HepG2 (cell line): ENCODE measurements at regions not wholly inside any gene's neighbourhood (a gene's known extent, or its start where the extent isn't known, plus 50 kb on each side); places are given as distances from the start of the nearest gene placed in this dataset.

Experiments
- ATAC-seq: fragments of 200-7000 bp; cut with Tn5 transposase; 3 replicates; pipeline ENCODE4 v1.9.1; 2020; ENCODE audit warnings: mild to moderate bottlenecking, moderate library complexity
- BruUV-seq: library from RNA; stranded (reverse); fragments of 400-500 nt; replicated peaks from 2 replicates; lab custom pipeline; 2021; lab: Mats Ljungman, UMichigan
- CTCF ChIA-PET: fragments of 300-600 bp; formaldehyde crosslinking; extraction: SDS; loops from one replicate; lab custom pipeline; 2021; ENCODE audit warnings: low total read pairs, inconsistent platforms, low intra/inter-chr PET ratio; lab: Yijun Ruan, JAX
- POLR2A ChIA-PET: fragments of 350-600 bp; sonication (Branson Sonifier 250); formaldehyde crosslinking; loops from one replicate; lab custom pipeline; 2020; ENCODE audit warnings: antibody characterized with exemption, inconsistent platforms; lab: Yijun Ruan, JAX
- DNase-seq: peaks from one replicate; pipeline ENCODE4 v3.0.0-alpha.2; 2015; ENCODE audit warnings: low spot score
- FAIRE-seq: peaks from 3 replicates; lab custom pipeline; 2011; peaks lifted over from hg19 to GRCh38; lab: Jason Lieb, UNC
- H2AFZ ChIP-seq: one replicate; pipeline ENCODE4 v1.6.1; 2011; ENCODE audit warnings: low read length, inconsistent platforms
- H3K27ac ChIP-seq: fragments of 300-600 bp; 3 replicates; pipeline ENCODE4 v1.8.0; 2011; ENCODE audit warnings: mixed run types, mild to moderate bottlenecking, mixed read lengths, low read length, inconsistent platforms; ENCODE audit not compliant: insufficient read depth; ENCODE audit errors: extremely low read length
- H3K27me3 ChIP-seq, 2 experiments: fragments of 200-600 bp in 1 of 2; 2 replicates in 1 of 2; 3 replicates in 1 of 2; pipeline versions ENCODE4 v1.6.0 to v1.8.0; 2011; ENCODE audit warnings: low read length in 2 of 2, mild to moderate bottlenecking in 2 of 2, moderate library complexity in 2 of 2, inconsistent platforms in 1 of 2; ENCODE audit not compliant: insufficient read depth in 2 of 2, control insufficient read depth in 1 of 2
- H3K36me3 ChIP-seq, 2 experiments: fragments of 200-600 bp in 1 of 2; replicated peaks in 1 of 2; 2 replicates in 1 of 2; 3 replicates in 1 of 2; pipeline versions ENCODE4 v1.5.1 to v1.8.0; 2011; ENCODE audit warnings: low read length in 2 of 2, inconsistent platforms in 1 of 2; ENCODE audit not compliant: insufficient read depth in 2 of 2, control insufficient read depth in 1 of 2
- H3K4me1 ChIP-seq: 2 replicates; pipeline ENCODE4 v1.5.1; 2012; ENCODE audit warnings: low read length, inconsistent platforms; ENCODE audit not compliant: insufficient read depth
- H3K4me2 ChIP-seq: 2 replicates; pipeline ENCODE4 v1.6.0; 2011; ENCODE audit warnings: low read depth, low read length, inconsistent platforms
- H3K4me3 ChIP-seq, 3 experiments: fragments of 200-600 bp in 1 of 3; sonication (generic), shearing (Covaris generic) in 1 of 3; replicated peaks in 1 of 3; 2 replicates each; pipeline ENCODE4 v1.5.1; 2011 to 2016; ENCODE audit warnings: low read length in 3 of 3, inconsistent platforms in 2 of 3, low read depth in 2 of 3, mild to moderate bottlenecking in 2 of 3, control low read depth in 1 of 3, mixed read lengths in 1 of 3; ENCODE audit not compliant: insufficient read depth in 1 of 3
- H3K79me2 ChIP-seq: one replicate; pipeline ENCODE4 v1.6.1; 2011; ENCODE audit warnings: low read length, inconsistent platforms; ENCODE audit not compliant: insufficient read depth
- H3K9ac ChIP-seq: 2 replicates; pipeline ENCODE4 v1.6.0; 2011; ENCODE audit warnings: mild to moderate bottlenecking, low read depth, low read length, inconsistent platforms; ENCODE audit not compliant: insufficient read depth
- H3K9me3 ChIP-seq: 2 replicates; pipeline ENCODE4 v1.5.1; 2012; ENCODE audit warnings: mild to moderate bottlenecking, low read length
- H4K20me1 ChIP-seq: 2 replicates; pipeline ENCODE4 v1.6.0; 2011; ENCODE audit warnings: inconsistent platforms, mild to moderate bottlenecking, low read length, moderate library complexity; ENCODE audit not compliant: insufficient read depth
- ISX ChIP-seq: sonication (generic); formaldehyde crosslinking; conservative IDR thresholded peaks from 2 replicates; pipeline ENCODE4 v1.5.0; 2020; ENCODE audit warnings: missing genetic modification reagents
- LCORL ChIP-seq, 2 experiments: fragments of 450-650 bp in 1 of 2; sonication (generic) in 1 of 2; formaldehyde crosslinking in 1 of 2; IDR thresholded peaks; 2 replicates each; pipeline versions ENCODE4 v1.5.0 to v1.6.1; 2017 to 2020; ENCODE audit warnings: antibody characterized with exemption in 1 of 2, missing genetic modification reagents in 1 of 2
- MNT ChIP-seq: fragments of 450-650 bp; IDR thresholded peaks from 2 replicates; pipeline ENCODE4 v1.6.1; 2016
- PRDM15 ChIP-seq: sonication (generic); formaldehyde crosslinking; IDR thresholded peaks from 2 replicates; pipeline ENCODE4 v1.4.0; 2020; ENCODE audit warnings: missing genetic modification reagents
- ZNF501 ChIP-seq: sonication (generic); formaldehyde crosslinking; IDR thresholded peaks from 2 replicates; pipeline ENCODE4 v1.5.1; 2020; ENCODE audit warnings: mild to moderate bottlenecking, moderate library complexity, missing genetic modification reagents
- ZNF691 ChIP-seq: sonication (generic); formaldehyde crosslinking; IDR thresholded peaks from 2 replicates; pipeline ENCODE4 v1.4.0; 2020; ENCODE audit warnings: missing genetic modification reagents, low read depth, mild to moderate bottlenecking, borderline replicate concordance
- ZNF883 ChIP-seq: sonication (generic); formaldehyde crosslinking; IDR thresholded peaks from 2 replicates; pipeline ENCODE4 v1.5.1; 2020; ENCODE audit warnings: mild to moderate bottlenecking, missing genetic modification reagents; ENCODE audit errors: not compliant biosample characterization
- WGBS: methylation state at CpG from one replicate; pipeline ENCODE4 v1.1.6; 2017; ENCODE audit warnings: low lambda C conversion rate; 5-methylcytosine and 5-hydroxymethylcytosine counted together
- in situ Hi-C: cut with HindIII; loops from 2 replicates; pipeline ENCODE4 v1.10.0; 2017; ENCODE audit warnings: low pct_unique_long_range_greater_than_20kb; ENCODE audit not compliant: extremely low pct_ligation_motif_present
- intact Hi-C: fragments of 100-400 bp; cut with micrococcal nuclease; formaldehyde crosslinking; loops from one replicate; pipeline ENCODE4 v1.10.0; 2022; ENCODE audit not compliant: unreplicated experiment

GRCh38 chr20:17042122-17042521, 184.7 kb upstream of the PCSK2 start:
- CTCF ChIA-PET = no interaction called here
- intact Hi-C loops = no loop called here
- Histone ChIP-seq H2AFZ (no peak overlapping the region), H3K4me2 (no peak overlapping the region), H3K27me3 (no peaks in the 10 kb centered on the region)
- no peak for FAIRE-seq
- 9% methylated on average over 1 of the region's 1 CpG for WGBS
- no peak for TF ChIP-seq ZNF501 (CRISPR knock-in tag)
- no peak for TF ChIP-seq ZNF883 (CRISPR knock-in tag)
- no peak for TF ChIP-seq LCORL (IDR thresholded peaks at IDR 0.05)
- no peak for TF ChIP-seq LCORL (CRISPR knock-in tag; IDR thresholded peaks at IDR 0.05)
- TF ChIP-seq ISX = no peak
- no peak for TF ChIP-seq ZNF691 (CRISPR knock-in tag)
- no peak for TF ChIP-seq PRDM15 (CRISPR knock-in tag)
- TF ChIP-seq MNT = peak; percentile 100
- TF ChIP-seq, all 625 proteins: peak for 1
- no peaks in the 10 kb centered on the region for H3K36me3 ChIP-seq
- no TSS peak for BruUV-seq
- POLR2A ChIA-PET = no interaction called here
- H3K9me3 ChIP-seq = no peaks in the 10 kb centered on the region
- no peaks in the 10 kb centered on the region for H3K79me2 ChIP-seq
- no peak overlapping the region for H3K4me3 ChIP-seq
- no peak overlapping the region for H3K9ac ChIP-seq
- in situ Hi-C loops = no loop called here
- no peaks in the 10 kb centered on the region for H3K4me1 ChIP-seq
- H3K27ac ChIP-seq = no peak overlapping the region
- ATAC-seq (no peak), DNase-seq (no peak)
- no peaks in the 10 kb centered on the region for H4K20me1 ChIP-seq
